Activated T-cell treated with anti-CD3 and anti-CD28 coated beads, Interleukin-2, amount 50 U/mL, for 72 hours (primary cell): ENCODE measurements at regions not wholly inside any gene's neighbourhood (a gene's known extent, or its start where the extent isn't known, plus 50 kb on each side); places are given as distances from the start of the nearest gene placed in this dataset.
A peak's percentile ranks its signal among the peaks of the same experiment; 100 is the strongest.

Experiments
- ATAC-seq, 2 donors: fragments of 150-1000 bp; cut with Tn5 transposase; replicated peaks in 1 of 2; 2 replicates each; pipeline ENCODE4 v1.10.0; 2021; ENCODE audit warnings: moderate library complexity in 2 of 2, mild to moderate bottlenecking in 1 of 2
- DNase-seq, 2 donors: peaks; one replicate each; pipeline ENCODE4 v3.0.0; 2021 to 2022; ENCODE audit warnings: mixed read lengths in 1 of 2
- H3K27ac Mint-ChIP-seq: one replicate; pipeline ENCODE4 v1.8.0; 2022; ENCODE audit warnings: mild to moderate bottlenecking, moderate library complexity, mixed read lengths
- H3K27me3 Mint-ChIP-seq: one replicate; pipeline ENCODE4 v1.8.0; 2022; ENCODE audit warnings: low read depth, mixed read lengths
- H3K36me3 Mint-ChIP-seq, 2 donors: one replicate each; pipeline ENCODE4 v1.8.0; 2022; ENCODE audit warnings: mixed read lengths in 2 of 2, mild to moderate bottlenecking in 1 of 2; ENCODE audit not compliant: insufficient read depth in 2 of 2
- H3K4me1 Mint-ChIP-seq: one replicate; pipeline ENCODE4 v1.8.0; 2022; ENCODE audit warnings: low read depth, mixed read lengths
- H3K4me3 Mint-ChIP-seq, 2 donors: one replicate each; pipeline ENCODE4 v1.8.0; 2022; ENCODE audit warnings: mild to moderate bottlenecking in 2 of 2, mixed read lengths in 2 of 2, moderate library complexity in 2 of 2
- H3K9me3 Mint-ChIP-seq, 2 donors: one replicate each; pipeline ENCODE4 v1.8.0; 2022; ENCODE audit warnings: mixed read lengths in 2 of 2

DNA sequence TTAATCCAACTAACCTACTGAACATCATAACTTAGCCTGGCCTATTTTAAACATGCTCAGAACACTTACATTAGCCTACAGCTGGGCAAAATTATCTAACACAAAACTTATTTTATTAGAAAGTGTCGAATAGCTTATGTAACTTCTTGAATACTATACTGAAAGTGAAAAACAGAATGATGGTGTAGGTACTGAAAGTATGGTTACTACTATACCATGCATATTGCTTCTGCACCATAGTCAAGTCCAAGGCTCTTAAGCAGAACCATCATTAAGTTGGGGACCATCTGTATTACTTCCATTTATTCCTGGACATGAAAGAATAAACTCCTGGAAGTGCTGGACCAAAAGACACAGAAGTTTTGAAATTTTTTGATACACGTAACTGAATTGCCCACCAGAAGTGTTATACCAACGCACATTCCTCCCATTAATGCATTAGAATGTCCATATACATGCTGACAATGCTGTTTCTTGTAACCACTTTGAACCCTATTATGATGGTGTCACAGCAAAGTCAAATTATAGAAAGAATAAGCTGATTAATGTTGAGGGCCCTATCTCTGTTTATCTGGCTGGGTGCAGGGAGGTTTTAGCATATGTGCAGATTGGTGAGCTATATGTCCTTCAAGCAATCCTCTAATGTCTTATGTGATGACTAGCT lies 375.7 kb downstream of the ACTL7B start:
- H3K27ac Mint-ChIP-seq, result no peak overlapping the region
- H3K4me1 Mint-ChIP-seq, result no peaks in the 10 kb centered on the region
- no peaks in the 10 kb centered on the region for H3K36me3 Mint-ChIP-seq
- H3K9me3 Mint-ChIP-seq, result peaks cover 4 to 6% of the 10 kb centered on the region in 2 donors
- H3K4me3 Mint-ChIP-seq, result no peak overlapping the region
- DNase-seq (no peak), ATAC-seq (no peak)
- no peaks in the 10 kb centered on the region for H3K27me3 Mint-ChIP-seq

DNA sequence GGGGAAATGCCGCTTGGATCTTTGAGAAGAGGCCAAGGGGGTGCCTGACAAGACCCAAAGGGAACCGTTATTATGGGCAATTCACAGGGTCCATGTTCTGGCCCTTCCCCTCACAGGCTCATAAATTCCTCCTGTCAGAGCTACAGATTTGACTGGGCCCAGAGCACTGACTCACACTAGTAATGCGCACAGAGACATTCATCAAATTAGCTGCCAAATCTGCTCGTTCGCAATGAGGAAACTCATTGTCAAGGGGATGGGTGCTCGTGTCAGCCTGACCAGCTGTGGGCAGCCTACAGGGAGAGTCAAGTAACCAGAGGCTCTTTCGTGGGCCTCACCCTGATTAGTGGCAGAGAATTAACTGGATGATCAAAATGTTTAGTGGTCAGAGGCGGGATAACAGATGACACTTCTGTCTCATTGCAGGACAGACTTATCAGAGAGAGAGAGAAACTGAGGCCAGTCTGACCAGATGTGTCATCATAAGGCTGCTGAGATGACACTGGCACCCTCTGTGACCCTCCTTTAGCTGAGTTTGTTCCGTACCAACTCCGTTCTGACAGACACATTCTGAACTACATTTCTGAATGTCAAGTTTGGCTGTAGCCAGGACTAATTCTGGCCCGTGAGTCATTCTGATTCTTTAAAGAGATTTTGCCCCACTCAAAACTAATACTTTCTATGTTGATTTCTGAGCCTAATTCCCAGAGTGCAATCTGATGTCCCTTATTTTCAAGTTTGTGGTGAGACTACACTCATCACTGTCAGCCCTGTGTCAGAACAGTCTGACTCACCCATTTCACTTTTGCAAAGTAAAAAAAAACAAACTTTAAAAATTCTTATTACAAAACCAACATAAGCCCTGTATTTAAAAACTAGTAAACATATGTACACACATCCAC lies 377.1 kb downstream of the ACTL7B start:
- H3K36me3 Mint-ChIP-seq, result no peaks in the 10 kb centered on the region
- no peaks in the 10 kb centered on the region for H3K4me1 Mint-ChIP-seq
- DNase-seq (peak; percentile 2 to 5), ATAC-seq (peak; percentile 80 to 84)
- no peak overlapping the region for H3K4me3 Mint-ChIP-seq
- no peaks in the 10 kb centered on the region for H3K27me3 Mint-ChIP-seq
- no peak overlapping the region for H3K27ac Mint-ChIP-seq
- peaks cover 4 to 6% of the 10 kb centered on the region in 2 donors for H3K9me3 Mint-ChIP-seq

DNA sequence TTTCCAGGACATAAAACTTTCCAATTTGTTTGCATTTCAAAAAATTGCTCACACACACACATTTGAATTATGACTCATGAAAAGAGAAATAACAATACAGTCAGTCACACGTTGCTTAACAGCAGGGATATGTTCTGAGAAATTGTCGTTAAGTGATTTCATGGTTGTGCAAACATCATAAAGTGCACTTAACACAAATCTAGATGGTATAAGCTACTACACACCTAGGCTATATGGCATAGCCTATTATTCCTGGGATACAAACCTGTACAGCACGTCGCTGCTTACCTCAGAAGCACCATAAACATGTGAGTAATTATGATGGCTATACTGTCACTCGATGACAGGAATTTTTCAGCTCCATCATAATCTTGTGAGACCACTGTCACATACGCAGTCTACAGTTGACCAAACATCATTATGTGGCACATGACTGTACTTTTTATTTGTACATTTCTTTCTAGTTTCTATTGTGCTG lies 378.2 kb downstream of the ACTL7B start:
- Mint-ChIP-seq H3K9me3 (peaks cover 0 to 4% of the 10 kb centered on the region in 2 donors), H3K27me3 (no peaks in the 10 kb centered on the region), H3K4me1 (no peaks in the 10 kb centered on the region), H3K4me3 (no peak overlapping the region), H3K36me3 (no peaks in the 10 kb centered on the region), H3K27ac (no peak overlapping the region)
- no peak for DNase-seq
- no peak for ATAC-seq

DNA sequence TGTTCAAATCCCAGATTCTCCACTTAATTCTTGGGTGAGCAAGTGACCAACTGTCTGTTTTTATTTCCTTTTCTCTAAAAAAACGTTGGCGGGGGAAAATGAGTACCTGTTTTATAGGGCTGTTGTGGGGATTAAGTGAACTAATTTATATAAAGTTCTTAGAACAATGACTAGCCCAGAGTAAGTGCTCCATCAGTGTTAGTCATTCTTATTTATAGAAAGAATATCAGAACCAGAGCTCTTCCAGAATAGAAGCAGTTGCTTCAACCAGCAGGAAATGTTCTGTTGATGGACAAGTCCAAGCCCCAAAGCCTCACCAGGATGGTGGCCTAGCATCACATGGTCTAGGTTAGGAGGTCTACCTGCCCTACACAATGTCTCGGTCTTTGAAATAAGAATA lies 379.2 kb downstream of the ACTL7B start:
- Mint-ChIP-seq H3K27ac (no peak overlapping the region), H3K36me3 (no peaks in the 10 kb centered on the region), H3K27me3 (no peaks in the 10 kb centered on the region), H3K9me3 (peaks cover 0 to 5% of the 10 kb centered on the region in 2 donors), H3K4me1 (no peaks in the 10 kb centered on the region), H3K4me3 (no peak overlapping the region)
- ATAC-seq, result no peak
- DNase-seq, result no peak

DNA sequence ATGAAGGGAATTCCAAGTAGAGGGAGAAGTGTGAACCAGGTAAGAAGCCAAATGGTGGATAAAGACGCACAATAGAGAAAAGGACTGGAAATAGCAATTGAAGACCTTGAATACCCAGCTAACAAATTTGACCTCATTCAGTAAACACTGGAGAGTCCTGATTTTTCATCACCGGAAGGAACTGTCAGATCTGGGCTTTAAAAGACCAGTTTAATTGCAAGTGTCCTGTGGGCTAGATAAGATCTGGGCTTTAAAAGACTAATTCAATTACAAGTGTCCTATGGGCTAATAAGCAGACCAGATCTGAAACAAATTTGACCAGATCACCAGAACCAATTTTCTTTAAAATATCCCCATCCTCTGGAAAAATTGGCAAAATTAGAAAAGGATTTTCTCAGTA lies 380.0 kb downstream of the ACTL7B start:
- ATAC-seq (no peak), DNase-seq (no peak)
- H3K27me3 Mint-ChIP-seq, result no peaks in the 10 kb centered on the region
- peaks cover 0 to 5% of the 10 kb centered on the region in 2 donors for H3K9me3 Mint-ChIP-seq
- no peaks in the 10 kb centered on the region for H3K36me3 Mint-ChIP-seq
- no peak overlapping the region for H3K27ac Mint-ChIP-seq
- no peak overlapping the region for H3K4me3 Mint-ChIP-seq
- H3K4me1 Mint-ChIP-seq, result no peaks in the 10 kb centered on the region

DNA sequence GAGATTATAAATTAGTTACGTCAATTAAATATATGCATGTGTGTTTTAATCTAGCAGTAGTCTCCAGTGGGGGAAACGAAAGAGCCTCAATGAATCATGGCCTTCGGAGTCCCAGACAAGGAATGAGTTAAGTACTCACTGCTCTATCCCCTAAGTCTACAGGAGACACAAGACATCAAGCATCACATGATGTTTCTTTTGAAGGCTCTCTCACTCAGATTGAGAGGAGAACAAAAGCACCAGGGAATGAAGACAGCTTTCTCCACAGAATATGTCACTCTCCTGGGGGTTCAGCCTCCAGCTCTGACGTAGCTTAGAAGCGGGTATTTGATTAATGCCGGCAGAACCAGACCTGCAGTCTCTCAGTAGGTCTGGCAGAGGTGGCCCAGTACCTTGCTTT lies 381.4 kb downstream of the ACTL7B start:
- DNase-seq (no peak), ATAC-seq (no peak)
- no peaks in the 10 kb centered on the region for H3K36me3 Mint-ChIP-seq
- H3K4me1 Mint-ChIP-seq, result no peaks in the 10 kb centered on the region
- no peak overlapping the region for H3K27ac Mint-ChIP-seq
- no peak overlapping the region for H3K4me3 Mint-ChIP-seq
- H3K27me3 Mint-ChIP-seq, result no peaks in the 10 kb centered on the region
- H3K9me3 Mint-ChIP-seq, result peaks cover 5% of the 10 kb centered on the region in 2 donors

DNA sequence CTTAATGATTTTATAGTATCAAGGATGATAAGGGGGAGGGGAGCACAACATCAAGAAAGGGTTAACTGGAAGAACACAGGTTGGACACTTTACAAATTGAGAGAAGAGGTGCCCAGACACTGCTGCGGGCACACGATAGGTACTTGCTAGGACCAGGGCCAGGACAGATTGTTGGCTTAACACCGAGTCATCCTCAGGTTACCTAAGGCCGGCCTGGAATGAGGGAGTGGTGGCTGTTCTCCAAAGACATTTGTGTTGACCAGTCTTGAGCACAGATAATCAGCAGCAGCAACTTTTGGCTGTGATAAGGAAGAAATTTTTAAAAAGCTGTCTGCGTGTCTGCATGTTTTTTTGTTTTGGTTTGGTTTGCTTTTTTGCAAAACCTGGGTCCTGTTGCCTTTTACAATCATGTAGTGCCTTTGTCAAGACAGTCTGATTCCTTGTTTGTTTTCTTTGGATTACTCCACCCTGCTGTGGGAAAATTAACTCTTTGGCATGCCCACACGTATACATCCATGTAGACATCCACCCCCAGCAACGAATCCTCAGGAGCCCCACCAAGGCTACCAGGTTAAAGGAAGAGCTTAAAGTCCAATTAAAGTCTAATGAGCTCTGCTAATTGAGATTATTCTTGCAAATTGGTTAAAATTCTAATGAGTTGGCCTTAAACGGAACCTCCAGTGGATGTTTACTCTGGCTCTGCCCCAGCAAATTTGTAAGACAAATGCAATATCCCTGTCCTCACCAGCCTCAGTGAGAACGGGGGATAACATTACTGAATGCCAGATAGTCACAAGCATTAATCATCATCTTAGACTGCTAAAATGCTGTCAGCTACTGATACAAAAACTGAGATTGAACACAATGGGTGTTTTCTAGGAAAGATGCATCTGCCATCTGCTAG lies 382.3 kb downstream of the ACTL7B start:
- Mint-ChIP-seq H3K27me3 (no peaks in the 10 kb centered on the region), H3K36me3 (no peaks in the 10 kb centered on the region), H3K9me3 (peaks cover 6 to 7% of the 10 kb centered on the region in 2 donors), H3K27ac (no peak overlapping the region), H3K4me1 (no peaks in the 10 kb centered on the region), H3K4me3 (no peak overlapping the region)
- ATAC-seq, result no peak
- no peak for DNase-seq

DNA sequence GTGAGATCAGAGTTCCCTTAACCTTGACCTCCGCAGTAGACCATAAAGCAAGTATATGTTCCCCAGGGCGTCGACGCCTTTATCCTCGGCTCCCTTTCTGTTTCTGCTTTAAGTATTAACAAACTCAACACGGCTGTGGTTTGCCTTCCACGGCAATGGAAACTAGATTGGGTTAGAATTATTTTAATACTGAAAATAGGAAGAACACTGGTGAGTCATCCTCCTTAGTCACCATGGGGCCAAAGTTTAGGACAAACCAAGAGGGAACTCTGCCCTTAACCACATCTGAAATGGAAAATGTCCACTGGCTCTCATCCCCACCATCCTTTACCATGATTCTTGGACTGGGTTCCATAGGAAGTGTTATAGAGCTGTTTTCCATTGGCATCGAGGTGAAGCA lies 386.1 kb downstream of the ACTL7B start:
- Mint-ChIP-seq H3K27me3 (no peaks in the 10 kb centered on the region), H3K9me3 (peaks cover 3 to 7% of the 10 kb centered on the region in 2 donors), H3K4me3 (no peak overlapping the region), H3K27ac (no peak overlapping the region), H3K4me1 (no peaks in the 10 kb centered on the region), H3K36me3 (no peaks in the 10 kb centered on the region)
- DNase-seq, result no peak
- ATAC-seq, result no peak

DNA sequence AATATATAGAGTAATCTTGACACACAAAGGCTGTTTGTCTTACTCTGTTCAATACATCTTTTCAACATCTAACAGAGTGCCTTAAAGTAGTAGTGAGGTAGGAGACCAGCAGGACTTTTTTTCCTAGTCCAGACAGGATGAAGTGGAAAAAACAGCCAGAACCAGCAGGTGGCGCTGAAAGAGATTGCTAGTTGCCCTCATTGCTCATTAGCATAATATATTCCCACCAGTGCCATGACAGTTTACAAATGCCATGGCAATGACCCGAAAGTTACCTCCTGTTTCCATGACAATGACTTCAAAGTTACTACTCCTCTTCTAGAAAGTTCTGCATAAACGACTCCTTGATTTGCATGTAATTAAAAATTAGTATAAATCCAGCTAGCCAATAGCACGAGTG lies 387.4 kb downstream of the ACTL7B start:
- Mint-ChIP-seq H3K27ac (no peak overlapping the region), H3K27me3 (no peaks in the 10 kb centered on the region), H3K4me3 (no peak overlapping the region), H3K36me3 (no peaks in the 10 kb centered on the region), H3K9me3 (peaks cover 3 to 7% of the 10 kb centered on the region in 2 donors), H3K4me1 (no peaks in the 10 kb centered on the region)
- ATAC-seq (no peak), DNase-seq (peak; percentile 11 to 17)

DNA sequence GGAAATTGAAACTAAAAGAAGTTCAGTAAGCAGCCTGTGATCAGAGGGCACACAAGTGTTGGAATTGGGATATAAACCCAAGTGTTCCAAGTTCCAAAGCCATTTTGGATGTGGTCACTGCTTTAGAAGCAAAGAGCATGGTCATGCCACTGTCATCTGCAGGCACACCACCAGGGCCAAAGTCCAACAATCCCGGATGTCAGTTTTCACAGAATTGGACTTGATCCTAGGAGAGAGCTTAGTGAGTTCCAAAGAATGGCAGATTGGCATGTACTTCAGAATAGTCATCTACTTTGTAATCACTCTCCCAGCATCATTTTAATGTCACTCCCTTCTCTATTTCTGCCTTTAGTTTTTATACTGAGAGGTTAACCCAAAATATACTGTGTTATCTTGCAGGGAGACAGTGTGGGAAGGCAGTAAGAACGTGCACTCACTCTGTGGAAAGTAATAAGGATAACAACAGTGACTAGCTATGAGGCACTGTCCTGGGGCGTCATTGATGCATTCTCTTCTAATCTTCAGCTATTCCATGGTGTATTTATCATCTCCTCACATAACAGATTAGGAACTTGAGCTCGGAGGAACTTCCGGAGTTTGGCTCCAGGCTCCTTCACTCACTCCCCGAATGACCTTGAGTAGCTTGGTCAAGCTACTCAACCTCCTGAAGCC lies 388.0 kb downstream of the ACTL7B start:
- no peaks in the 10 kb centered on the region for H3K27me3 Mint-ChIP-seq
- no peaks in the 10 kb centered on the region for H3K4me1 Mint-ChIP-seq
- peaks cover 3 to 7% of the 10 kb centered on the region in 2 donors for H3K9me3 Mint-ChIP-seq
- no peak overlapping the region for H3K4me3 Mint-ChIP-seq
- no peak for ATAC-seq
- H3K36me3 Mint-ChIP-seq, result no peaks in the 10 kb centered on the region
- no peak overlapping the region for H3K27ac Mint-ChIP-seq
- no peak for DNase-seq

DNA sequence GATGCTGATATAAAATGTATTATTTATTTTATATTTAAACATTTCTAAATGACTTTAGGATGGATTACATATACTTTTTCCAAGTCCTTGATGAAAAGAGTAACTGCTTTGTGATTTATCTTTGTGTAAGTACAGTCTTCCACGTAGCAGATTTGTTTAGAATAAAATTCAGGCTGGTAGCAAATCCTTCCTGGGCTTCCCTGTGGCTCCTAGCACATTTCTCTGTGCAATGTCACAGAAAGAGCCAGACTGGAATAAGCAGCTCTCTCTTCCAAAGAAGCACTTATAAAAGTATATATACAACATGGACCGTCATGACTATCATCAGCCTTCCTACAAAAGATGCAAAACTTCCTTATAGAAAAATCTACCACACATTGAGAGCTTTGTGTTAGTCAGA lies 388.6 kb downstream of the ACTL7B start:
- H3K9me3 Mint-ChIP-seq, result peaks cover 1 to 7% of the 10 kb centered on the region in 2 donors
- no peak overlapping the region for H3K4me3 Mint-ChIP-seq
- ATAC-seq, result no peak
- no peaks in the 10 kb centered on the region for H3K27me3 Mint-ChIP-seq
- DNase-seq, result no peak
- H3K36me3 Mint-ChIP-seq, result no peaks in the 10 kb centered on the region
- no peak overlapping the region for H3K27ac Mint-ChIP-seq
- no peaks in the 10 kb centered on the region for H3K4me1 Mint-ChIP-seq

DNA sequence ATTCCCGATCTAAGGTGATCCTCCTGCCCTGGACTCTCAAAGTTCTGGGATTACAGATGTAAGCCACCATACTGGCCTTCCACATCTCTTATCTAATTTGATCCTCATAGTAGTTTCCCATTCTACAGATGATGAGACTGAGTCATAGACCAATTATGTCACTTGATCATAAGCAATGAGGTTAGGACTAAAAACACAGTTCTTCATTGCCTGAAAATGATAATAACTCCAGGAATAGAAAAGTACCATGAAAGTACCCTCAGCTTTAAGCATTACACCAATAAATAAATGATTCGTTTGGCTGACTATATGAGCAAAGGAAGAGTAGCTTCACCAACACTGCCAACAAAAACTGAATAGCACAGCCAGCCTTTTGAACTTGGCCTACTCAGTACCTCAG lies 389.5 kb downstream of the ACTL7B start:
- Mint-ChIP-seq H3K9me3 (peaks cover 1 to 7% of the 10 kb centered on the region in 2 donors), H3K4me3 (no peak overlapping the region), H3K4me1 (no peaks in the 10 kb centered on the region), H3K27ac (no peak overlapping the region), H3K36me3 (no peaks in the 10 kb centered on the region), H3K27me3 (no peaks in the 10 kb centered on the region)
- no peak for ATAC-seq
- DNase-seq, result no peak
